ENCODE measurements at regions not wholly inside any gene's neighbourhood (a gene's known extent, or its start where the extent isn't known, plus 50 kb on each side); places are given as distances from the start of the nearest gene placed in this dataset.

DNA sequence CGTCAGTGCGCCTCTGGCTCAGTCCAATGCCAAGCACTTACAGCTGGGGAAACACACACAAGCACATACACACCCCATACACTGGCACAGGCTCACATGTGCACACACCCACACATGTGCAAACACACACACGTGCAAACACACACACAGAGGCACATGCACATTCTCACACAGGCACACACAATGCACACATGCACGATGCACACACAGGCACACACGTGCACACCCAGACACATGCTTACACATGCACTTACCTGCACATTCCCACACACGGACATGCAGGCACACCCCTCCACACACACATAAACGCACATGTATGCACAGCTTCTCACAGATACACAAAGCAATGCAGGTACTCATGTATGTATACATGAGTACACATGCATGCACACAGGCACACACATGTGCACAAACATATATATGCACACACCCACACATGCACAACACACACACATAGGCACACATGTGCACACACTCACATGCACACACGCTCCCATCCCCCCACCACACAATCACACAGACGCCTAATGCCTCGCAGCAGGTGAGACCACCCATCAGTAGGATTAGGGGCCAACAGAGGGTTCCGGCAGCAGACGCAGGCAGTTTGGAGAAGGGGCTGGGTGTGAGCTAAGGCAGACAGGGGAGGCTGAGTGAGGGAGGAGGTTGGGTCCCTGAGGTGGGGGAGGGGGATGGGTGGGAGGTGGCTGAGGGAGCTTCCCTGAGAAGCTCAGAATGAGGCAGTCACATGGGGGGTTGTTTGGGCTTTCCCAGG is 71.2 kb upstream of the SLCO4A1 start:
- no peak for DNase-seq
- POLR2A ChIA-PET, result no interaction called here
- Mint-ChIP-seq H3K4me3 (no peak overlapping the region), H3K9me3 (no peaks in the 10 kb centered on the region), H3K27ac (no peak overlapping the region), H3K4me1 (ENCODE audit: low read depth) (no peaks in the 10 kb centered on the region), H3K36me3 (no peaks in the 10 kb centered on the region), H3K27me3 (peaks cover 16% of the 10 kb centered on the region)
- intact Hi-C loops (cut with micrococcal nuclease), result no loop called here
- CTCF ChIA-PET, result no interaction called here

DNA sequence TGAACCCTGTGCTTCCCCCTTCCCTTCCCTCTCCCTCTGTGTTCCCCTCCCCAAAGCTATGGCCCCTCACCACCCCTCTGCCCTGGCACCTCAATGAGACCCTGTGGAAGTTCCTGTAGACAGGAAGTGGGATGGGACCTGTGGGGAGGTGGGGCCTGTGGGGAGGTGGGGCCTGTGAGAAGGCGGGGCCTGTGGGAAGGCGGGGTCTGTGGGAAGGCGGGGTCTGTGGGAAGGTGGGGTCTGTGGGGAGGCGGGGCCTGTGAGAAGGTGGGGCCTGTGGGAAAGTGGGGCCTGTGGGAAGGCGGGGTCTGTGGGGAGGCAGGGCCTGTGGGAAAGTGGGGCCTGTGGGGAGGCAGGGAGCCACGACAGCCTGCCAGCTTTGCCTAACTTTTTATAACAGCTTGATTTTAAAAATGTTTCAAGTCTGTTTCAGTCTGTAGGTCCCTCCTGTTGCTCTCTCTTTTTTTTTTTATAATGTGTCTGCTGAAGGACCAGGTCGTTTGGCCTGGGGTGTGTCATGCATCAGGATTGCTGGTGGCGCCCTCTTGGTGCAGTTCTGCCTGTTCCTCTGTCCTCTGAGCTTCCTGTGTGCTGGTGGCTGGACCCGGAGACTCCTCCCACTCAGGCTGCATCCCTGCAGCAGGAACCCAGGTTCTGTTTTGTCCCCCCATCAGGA is 70.5 kb upstream of the SLCO4A1 start:
- ChIA-PET CTCF (no interaction called here), POLR2A (no interaction called here)
- Mint-ChIP-seq H3K27me3 (peaks cover 19% of the 10 kb centered on the region), H3K9me3 (no peaks in the 10 kb centered on the region), H3K4me3 (no peak overlapping the region), H3K36me3 (no peaks in the 10 kb centered on the region), H3K4me1 (ENCODE audit: low read depth) (no peaks in the 10 kb centered on the region), H3K27ac (no peak overlapping the region)
- intact Hi-C loops (cut with micrococcal nuclease), result no loop called here
- DNase-seq, result peak; percentile 23

DNA sequence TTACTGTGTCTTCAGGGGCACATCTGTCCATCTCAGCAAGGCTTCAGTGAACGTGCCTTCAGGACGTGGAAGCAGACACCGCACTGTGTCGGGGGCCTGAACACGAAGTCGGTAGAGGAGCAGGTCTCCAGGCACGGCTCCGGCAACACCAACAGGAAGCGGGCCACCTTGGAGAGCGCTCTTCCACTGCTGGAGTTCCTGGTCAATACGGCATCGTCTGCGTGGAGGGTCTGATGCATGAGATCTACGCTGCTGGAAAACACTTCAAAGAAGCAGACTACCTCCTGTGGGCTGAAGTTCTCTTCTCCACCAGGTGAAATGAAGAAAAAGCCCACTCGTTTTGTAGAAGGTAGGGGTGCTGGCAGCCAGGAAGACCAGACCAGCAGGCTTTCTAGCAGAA is 69.3 kb upstream of the SLCO4A1 start:
- ChIA-PET CTCF (no interaction called here), POLR2A (no interaction called here)
- Mint-ChIP-seq H3K36me3 (no peaks in the 10 kb centered on the region), H3K4me3 (no peak overlapping the region), H3K27ac (no peak overlapping the region), H3K9me3 (no peaks in the 10 kb centered on the region), H3K27me3 (peaks cover 27% of the 10 kb centered on the region), H3K4me1 (ENCODE audit: low read depth) (no peaks in the 10 kb centered on the region)
- intact Hi-C loops (cut with micrococcal nuclease), result no loop called here
- DNase-seq, result no peak

DNA sequence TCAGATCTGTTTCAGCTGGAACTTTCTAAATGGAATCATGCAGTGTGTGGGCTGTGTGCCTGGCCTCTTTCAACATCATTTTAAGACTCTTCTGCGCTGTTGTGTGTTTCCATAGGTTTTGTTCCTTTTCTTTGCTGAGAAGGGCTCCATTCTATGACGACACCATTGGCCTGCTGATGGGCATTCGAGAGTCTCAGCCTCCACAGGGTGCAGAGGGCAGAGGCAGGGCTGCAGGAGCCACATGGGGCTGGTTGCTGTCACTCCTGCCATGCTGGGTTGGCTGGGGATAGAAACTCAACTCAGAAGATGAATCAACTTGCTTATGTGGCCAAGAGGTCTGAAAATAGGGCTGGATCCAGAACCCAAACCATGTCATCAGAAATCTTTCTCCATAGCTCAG is 68.5 kb upstream of the SLCO4A1 start:
- Mint-ChIP-seq H3K4me3 (no peak overlapping the region), H3K27me3 (peaks cover 36% of the 10 kb centered on the region), H3K27ac (no peak overlapping the region), H3K4me1 (ENCODE audit: low read depth) (no peaks in the 10 kb centered on the region), H3K9me3 (no peaks in the 10 kb centered on the region), H3K36me3 (no peaks in the 10 kb centered on the region)
- CTCF ChIA-PET, result no interaction called here
- DNase-seq, result no peak
- POLR2A ChIA-PET, result no interaction called here
- intact Hi-C loops (cut with micrococcal nuclease), result no loop called here

DNA sequence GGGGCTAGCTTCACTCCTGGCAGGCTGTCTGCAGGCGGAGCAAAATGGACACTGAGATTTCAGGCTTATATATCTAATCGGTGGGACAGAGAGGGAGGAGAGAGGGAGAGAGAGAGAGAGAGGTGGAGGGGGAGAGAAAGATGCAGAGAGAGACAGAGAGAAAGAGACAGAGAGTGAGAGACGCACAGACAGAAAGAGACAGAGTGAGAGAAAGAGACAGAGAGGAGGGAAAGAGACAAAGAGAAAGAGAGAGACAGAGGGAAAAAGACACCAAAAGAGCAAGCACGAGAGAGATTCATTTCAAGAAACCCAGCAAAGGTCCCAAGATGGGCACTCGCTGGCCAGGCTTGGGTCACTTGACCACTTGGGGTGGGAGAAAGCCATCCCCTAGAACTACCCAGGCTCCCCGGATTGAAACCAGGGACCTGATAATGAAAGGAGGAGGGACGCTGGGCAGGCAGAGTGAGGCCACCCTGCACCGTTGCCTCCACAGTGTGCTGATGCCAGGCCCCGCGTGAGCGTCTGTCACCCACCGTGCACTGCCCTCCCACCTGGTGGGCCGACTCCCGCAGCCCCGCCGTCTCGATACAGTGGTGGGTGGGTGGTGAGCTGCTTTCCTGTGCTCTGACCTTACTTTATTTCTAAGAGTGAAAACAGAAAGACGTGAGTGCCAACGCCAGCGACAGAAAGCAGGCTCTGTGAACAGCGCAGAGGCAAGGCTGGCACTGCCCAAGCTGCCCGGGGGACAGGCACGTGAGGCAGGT is 67.9 kb upstream of the SLCO4A1 start:
- Mint-ChIP-seq H3K27ac (no peak overlapping the region), H3K27me3 (peaks cover 42% of the 10 kb centered on the region), H3K36me3 (no peaks in the 10 kb centered on the region), H3K4me1 (ENCODE audit: low read depth) (no peaks in the 10 kb centered on the region), H3K4me3 (no peak overlapping the region), H3K9me3 (no peaks in the 10 kb centered on the region)
- CTCF ChIA-PET, result interaction anchor here (1.3 kb wide), 1 partner anchor 34 kb away, joined by 3 read pairs; no protein-coding TSS in a partner anchor
- intact Hi-C loops (cut with micrococcal nuclease), result no loop called here
- POLR2A ChIA-PET, result no interaction called here
- no peak for DNase-seq

DNA sequence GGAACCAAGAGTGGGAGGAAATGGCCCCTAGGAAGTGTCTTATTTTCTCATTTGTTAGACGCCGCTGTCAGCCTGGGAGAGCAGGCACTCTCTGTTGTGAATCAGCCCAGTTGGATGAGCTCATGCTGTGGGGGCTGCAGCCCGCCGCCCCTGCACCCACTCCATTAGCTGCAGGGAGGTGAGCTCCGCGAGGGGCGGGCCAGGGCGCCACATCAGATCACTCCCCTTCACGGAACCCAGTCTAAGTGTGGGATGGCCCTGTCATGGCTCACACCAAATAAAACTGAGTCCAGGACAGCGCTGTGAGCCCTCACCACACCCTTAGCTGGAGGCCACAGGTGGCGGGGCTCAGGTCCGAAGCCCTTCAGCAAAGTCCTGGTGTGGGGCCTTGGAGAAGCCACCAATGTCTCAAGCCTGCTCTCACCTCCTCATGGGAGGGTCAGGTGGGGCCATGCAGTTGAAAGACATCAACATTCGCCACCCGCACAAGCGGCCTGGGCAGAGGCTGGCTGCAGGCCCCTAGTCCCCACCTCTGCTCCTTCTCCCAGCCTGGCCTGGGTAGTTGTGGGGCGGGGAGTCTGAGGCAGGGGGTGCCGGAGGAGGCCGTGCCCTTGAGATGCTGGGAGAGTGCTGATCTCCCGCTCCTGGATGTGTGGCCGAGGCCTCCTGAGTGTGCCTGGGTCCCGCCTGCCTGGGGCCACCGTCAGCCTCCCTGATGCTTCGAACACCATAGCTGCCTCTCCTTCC is 66.2 kb upstream of the SLCO4A1 start:
- DNase-seq, result no peak
- peaks cover 50% of the 10 kb centered on the region for H3K27me3 Mint-ChIP-seq
- H3K27ac Mint-ChIP-seq, result no peak overlapping the region
- no peaks in the 10 kb centered on the region for H3K36me3 Mint-ChIP-seq
- CTCF ChIA-PET, result interaction anchor here (1.3 to 2.2 kb wide), 2 partner anchors 35 to 41 kb away, joined by 3 to 6 read pairs; no protein-coding TSS in a partner anchor
- no peaks in the 10 kb centered on the region for H3K4me1 Mint-ChIP-seq (ENCODE audit: low read depth)
- no peaks in the 10 kb centered on the region for H3K9me3 Mint-ChIP-seq
- POLR2A ChIA-PET, result no interaction called here
- intact Hi-C loops (cut with micrococcal nuclease), result no loop called here
- H3K4me3 Mint-ChIP-seq, result no peak overlapping the region

DNA sequence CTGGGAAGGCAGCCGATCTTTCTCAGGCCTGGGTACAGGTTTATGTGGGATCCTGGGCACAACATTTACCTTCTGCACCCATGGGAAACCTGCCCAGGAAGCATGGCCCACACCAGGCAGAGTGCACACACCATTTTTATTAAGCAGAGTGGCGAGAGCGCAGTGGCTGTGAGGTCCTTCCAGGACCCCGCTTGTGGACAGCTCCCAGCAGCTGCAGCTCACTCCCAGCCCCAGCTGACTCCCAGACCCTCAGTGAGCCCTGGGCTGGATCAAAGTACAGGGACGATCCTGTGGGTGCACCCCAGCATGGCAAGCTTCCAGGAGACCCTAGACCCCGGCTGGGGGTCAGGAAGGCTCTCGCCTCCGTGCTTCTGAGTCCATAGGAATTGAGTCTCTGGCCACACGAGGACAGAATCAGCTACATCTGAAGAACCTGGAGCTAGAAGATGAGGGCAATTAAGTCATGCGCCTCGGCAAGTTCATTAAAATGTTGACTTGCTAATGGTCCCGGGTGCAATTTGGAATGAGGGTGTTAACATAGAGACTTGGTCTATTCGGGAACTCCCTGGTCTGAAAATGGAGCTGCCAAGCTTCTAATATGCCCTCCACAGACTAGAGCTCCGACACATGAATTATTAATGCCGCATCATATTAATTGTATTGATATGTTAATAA is 65.4 kb upstream of the SLCO4A1 start:
- peaks cover 52% of the 10 kb centered on the region for H3K27me3 Mint-ChIP-seq
- H3K4me3 Mint-ChIP-seq, result no peak overlapping the region
- H3K9me3 Mint-ChIP-seq, result no peaks in the 10 kb centered on the region
- no peak overlapping the region for H3K27ac Mint-ChIP-seq
- CTCF ChIA-PET, result interaction anchor here (2.2 kb wide), 1 partner anchor 40 kb away, joined by 6 read pairs; no protein-coding TSS in a partner anchor
- POLR2A ChIA-PET, result no interaction called here
- H3K36me3 Mint-ChIP-seq, result no peaks in the 10 kb centered on the region
- intact Hi-C loops (cut with micrococcal nuclease), result no loop called here
- peaks cover 2% of the 10 kb centered on the region for H3K4me1 Mint-ChIP-seq (ENCODE audit: low read depth)
- DNase-seq, result no peak

DNA sequence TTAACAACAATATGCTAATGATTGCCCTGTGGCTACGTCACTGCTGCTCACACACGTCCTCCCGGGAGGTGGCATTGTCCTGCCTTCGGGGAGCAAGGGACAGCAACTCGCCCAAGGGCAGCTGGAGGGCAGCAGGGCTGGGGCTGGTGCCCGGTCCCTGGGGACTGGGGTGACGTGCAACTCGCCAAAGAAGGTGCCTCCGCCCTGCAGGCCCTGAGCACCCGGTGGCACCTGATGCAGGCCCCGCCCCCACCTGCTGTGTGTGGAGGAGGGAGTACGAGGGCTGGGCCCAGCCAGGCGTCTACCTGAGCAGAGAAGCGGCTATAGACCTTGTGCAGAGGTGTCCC is 64.8 kb upstream of the SLCO4A1 start:
- no peak overlapping the region for H3K27ac Mint-ChIP-seq
- ChIA-PET CTCF (interaction anchor here (2.2 kb wide), 1 partner anchor 40 kb away, joined by 6 read pairs; no protein-coding TSS in a partner anchor), POLR2A (no interaction called here)
- peaks cover 52% of the 10 kb centered on the region for H3K27me3 Mint-ChIP-seq
- H3K36me3 Mint-ChIP-seq, result no peaks in the 10 kb centered on the region
- no peak for DNase-seq
- intact Hi-C loops (cut with micrococcal nuclease), result no loop called here
- H3K4me3 Mint-ChIP-seq, result no peak overlapping the region
- peaks cover 2% of the 10 kb centered on the region for H3K4me1 Mint-ChIP-seq (ENCODE audit: low read depth)
- no peaks in the 10 kb centered on the region for H3K9me3 Mint-ChIP-seq

DNA sequence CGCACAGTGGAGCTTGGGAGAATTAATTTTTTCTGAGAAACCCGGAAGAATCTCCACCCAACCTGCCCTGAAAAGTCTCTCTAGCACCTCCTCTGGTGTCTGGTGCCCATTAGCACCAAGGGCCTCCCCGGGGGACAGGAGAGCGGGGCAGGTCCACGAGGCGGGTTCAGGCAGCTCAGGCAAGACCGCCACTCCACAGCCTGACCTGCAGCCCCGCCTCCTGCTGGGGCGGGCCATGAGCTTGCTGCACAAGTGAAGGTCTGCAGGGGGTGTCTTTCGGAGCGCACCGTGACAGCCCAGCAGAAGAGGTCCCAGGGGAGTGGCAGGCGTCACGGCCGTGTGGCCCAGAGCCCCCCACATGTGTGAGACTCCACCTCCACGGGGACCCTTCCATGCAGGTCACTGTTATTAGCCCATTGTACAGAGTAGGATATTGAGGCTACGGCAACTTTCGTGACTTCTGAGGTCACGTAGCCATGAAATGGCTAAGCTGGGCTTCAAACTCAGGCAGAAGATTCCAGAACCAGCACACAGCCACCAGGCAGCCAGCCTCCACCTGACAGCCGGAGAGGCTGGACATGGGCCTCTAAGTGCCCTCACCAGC is 63.9 kb upstream of the SLCO4A1 start:
- H3K9me3 Mint-ChIP-seq, result no peaks in the 10 kb centered on the region
- ChIA-PET CTCF (interaction anchor here (2.2 kb wide), 1 partner anchor 39 kb away, joined by 6 read pairs; no protein-coding TSS in a partner anchor), POLR2A (no interaction called here)
- peaks cover 60% of the 10 kb centered on the region for H3K27me3 Mint-ChIP-seq
- DNase-seq, result no peak
- peaks cover 2% of the 10 kb centered on the region for H3K4me1 Mint-ChIP-seq (ENCODE audit: low read depth)
- intact Hi-C loops (cut with micrococcal nuclease), result no loop called here
- no peak overlapping the region for H3K4me3 Mint-ChIP-seq
- H3K36me3 Mint-ChIP-seq, result no peaks in the 10 kb centered on the region
- H3K27ac Mint-ChIP-seq, result no peak overlapping the region

DNA sequence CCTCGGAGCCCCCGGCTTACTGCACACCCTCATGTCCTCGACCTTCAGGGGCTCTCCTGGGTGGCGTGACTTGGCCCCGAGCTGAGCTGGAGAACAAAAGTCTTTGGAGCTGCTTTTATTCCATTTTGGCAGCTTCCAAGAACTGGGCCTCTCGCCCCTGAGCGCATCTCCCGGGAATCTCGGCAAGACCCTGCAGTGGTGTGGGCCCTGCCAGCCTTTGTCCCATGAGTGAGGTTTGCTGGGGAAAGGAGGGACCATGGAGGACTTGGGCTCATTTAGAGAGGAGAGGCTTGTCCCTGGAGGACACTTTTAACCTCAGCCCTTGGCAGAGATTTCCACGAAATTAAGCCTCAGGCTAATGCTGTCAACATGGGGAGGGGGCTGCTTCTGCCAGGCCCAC is 62.3 kb upstream of the SLCO4A1 start:
- CTCF ChIA-PET, result no interaction called here
- H3K9me3 Mint-ChIP-seq, result no peaks in the 10 kb centered on the region
- POLR2A ChIA-PET, result no interaction called here
- H3K4me1 Mint-ChIP-seq (ENCODE audit: low read depth), result peaks cover 2% of the 10 kb centered on the region
- H3K27ac Mint-ChIP-seq, result no peak overlapping the region
- intact Hi-C loops (cut with micrococcal nuclease), result no loop called here
- H3K36me3 Mint-ChIP-seq, result no peaks in the 10 kb centered on the region
- H3K27me3 Mint-ChIP-seq, result peaks cover 65% of the 10 kb centered on the region
- DNase-seq, result no peak
- H3K4me3 Mint-ChIP-seq, result no peak overlapping the region

DNA sequence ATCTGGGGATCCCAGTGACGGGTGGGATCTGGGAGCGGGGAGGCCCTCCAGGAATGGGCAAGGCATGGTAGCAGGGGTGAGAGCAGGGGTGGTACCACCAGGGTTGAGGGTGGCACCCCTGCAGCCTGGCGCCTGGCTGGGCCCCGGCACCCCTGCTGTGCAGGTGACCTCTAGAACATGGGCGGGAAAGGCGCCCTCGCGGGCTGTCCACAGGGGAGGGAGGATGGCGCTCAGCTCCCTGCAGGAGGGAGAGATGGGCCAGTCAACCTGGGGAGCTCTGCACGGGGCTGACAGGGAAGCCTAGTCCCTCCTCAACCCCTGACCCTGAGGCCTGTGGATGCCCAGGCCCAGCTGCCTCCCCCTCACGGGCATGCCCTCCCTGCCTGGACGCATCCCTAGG is 61.6 kb upstream of the SLCO4A1 start:
- POLR2A ChIA-PET, result no interaction called here
- peaks cover 2% of the 10 kb centered on the region for H3K4me1 Mint-ChIP-seq (ENCODE audit: low read depth)
- no peak overlapping the region for H3K27ac Mint-ChIP-seq
- no peaks in the 10 kb centered on the region for H3K9me3 Mint-ChIP-seq
- H3K4me3 Mint-ChIP-seq, result no peak overlapping the region
- CTCF ChIA-PET, result no interaction called here
- H3K36me3 Mint-ChIP-seq, result no peaks in the 10 kb centered on the region
- intact Hi-C loops (cut with micrococcal nuclease), result no loop called here
- DNase-seq, result no peak
- peaks cover 66% of the 10 kb centered on the region for H3K27me3 Mint-ChIP-seq

All from activated CD4-positive, alpha-beta memory T cell treated with anti-CD3 and anti-CD28 coated beads for 36 hours (primary cell).